ENCODE measurements at regions not wholly inside any gene's neighbourhood (a gene's known extent, or its start where the extent isn't known, plus 50 kb on each side); places are given as distances from the start of the nearest gene placed in this dataset.

GRCh38 chr12:88416155-88416554 lies 164.1 kb downstream of the KITLG start:
- no peak for DNase-seq (ENCODE audit: low read depth in 3 of 3, low spot score in 1 of 3)

- no peak for DNase-seq (ENCODE audit: low read depth in 3 of 3, low spot score in 1 of 3)
Observed at GRCh38 chr12:88416786-88417185, 163.5 kb downstream of the KITLG start.

GRCh38 chr12:88417531-88417930 lies 162.7 kb downstream of the KITLG start:
- DNase-seq (ENCODE audit: low read depth in 3 of 3, low spot score in 1 of 3): no peak

GRCh38 chr12:88418856-88419497 lies 161.3 kb downstream of the KITLG start:
- DNase-seq (ENCODE audit: low read depth in 3 of 3, low spot score in 1 of 3): no peak

- DNase-seq (ENCODE audit: low read depth in 3 of 3, low spot score in 1 of 3): no peak
Observed at GRCh38 chr12:88419794-88420193, 160.5 kb downstream of the KITLG start.

GRCh38 chr12:88420457-88420856 lies 159.8 kb downstream of the KITLG start:
- DNase-seq (ENCODE audit: low read depth in 3 of 3, low spot score in 1 of 3): no peak

- DNase-seq (ENCODE audit: low read depth in 3 of 3, low spot score in 1 of 3): no peak
Observed at GRCh38 chr12:88424791-88425730, 155.2 kb downstream of the KITLG start.

- DNase-seq (ENCODE audit: low read depth in 3 of 3, low spot score in 1 of 3): no peak
Observed at GRCh38 chr12:88428350-88428749, 151.9 kb downstream of the KITLG start.

- no peak for DNase-seq (ENCODE audit: low read depth in 3 of 3, low spot score in 1 of 3)
Observed at GRCh38 chr12:88431246-88431645, 149.0 kb downstream of the KITLG start.

- DNase-seq (ENCODE audit: low read depth in 3 of 3, low spot score in 1 of 3): no peak
Observed at GRCh38 chr12:88432531-88433490, 147.5 kb downstream of the KITLG start.

GRCh38 chr12:88433997-88434703 lies 146.1 kb downstream of the KITLG start:
- DNase-seq (ENCODE audit: low read depth in 3 of 3, low spot score in 1 of 3): no peak

- no peak for DNase-seq (ENCODE audit: low read depth in 3 of 3, low spot score in 1 of 3)
Observed at GRCh38 chr12:88435334-88436076, 144.8 kb downstream of the KITLG start.

GRCh38 chr12:88437226-88437625 lies 143.0 kb downstream of the KITLG start:
- no peak for DNase-seq (ENCODE audit: low read depth in 3 of 3, low spot score in 1 of 3)

All from stimulated activated CD4-positive, alpha-beta T cell treated with anti-CD3 and anti-CD28 coated beads, TNF-alpha, amount 100 ng/mL, for 1 hour (primary cell).